ENCODE measurements at regions not wholly inside any gene's neighbourhood (a gene's known extent, or its start where the extent isn't known, plus 50 kb on each side); places are given as distances from the start of the nearest gene placed in this dataset.

DNA sequence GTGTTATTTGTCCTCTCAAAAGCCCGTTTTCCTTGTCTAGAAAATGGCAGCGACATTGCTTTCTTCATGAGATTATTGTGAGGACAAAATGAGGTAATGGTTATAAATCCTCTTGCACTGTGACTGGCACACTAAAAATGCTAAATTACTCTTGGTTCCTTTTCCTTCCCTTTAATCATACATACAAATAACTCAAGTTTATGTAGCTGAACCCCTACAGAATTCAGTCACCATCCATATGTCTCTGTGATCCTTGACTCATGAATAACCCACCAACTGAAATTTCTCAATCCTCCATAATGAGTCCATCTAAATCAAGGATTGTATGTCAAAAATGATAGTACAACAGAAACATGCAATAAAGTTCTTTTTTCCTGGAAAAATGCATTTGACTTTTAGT is 71.3 kb upstream of the VWC2 start:
- TF ChIP-seq, protein P1, sequence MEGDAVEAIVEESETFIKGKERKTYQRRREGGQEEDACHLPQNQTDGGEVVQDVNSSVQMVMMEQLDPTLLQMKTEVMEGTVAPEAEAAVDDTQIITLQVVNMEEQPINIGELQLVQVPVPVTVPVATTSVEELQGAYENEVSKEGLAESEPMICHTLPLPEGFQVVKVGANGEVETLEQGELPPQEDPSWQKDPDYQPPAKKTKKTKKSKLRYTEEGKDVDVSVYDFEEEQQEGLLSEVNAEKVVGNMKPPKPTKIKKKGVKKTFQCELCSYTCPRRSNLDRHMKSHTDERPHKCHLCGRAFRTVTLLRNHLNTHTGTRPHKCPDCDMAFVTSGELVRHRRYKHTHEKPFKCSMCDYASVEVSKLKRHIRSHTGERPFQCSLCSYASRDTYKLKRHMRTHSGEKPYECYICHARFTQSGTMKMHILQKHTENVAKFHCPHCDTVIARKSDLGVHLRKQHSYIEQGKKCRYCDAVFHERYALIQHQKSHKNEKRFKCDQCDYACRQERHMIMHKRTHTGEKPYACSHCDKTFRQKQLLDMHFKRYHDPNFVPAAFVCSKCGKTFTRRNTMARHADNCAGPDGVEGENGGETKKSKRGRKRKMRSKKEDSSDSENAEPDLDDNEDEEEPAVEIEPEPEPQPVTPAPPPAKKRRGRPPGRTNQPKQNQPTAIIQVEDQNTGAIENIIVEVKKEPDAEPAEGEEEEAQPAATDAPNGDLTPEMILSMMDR (conservative IDR thresholded peaks at IDR 0.05), result no peak
- no peak for TF ChIP-seq ZFX (IDR thresholded peaks at IDR 0.05)

Data from C4-2B (cell line).